ENCODE measurements at regions not wholly inside any gene's neighbourhood (a gene's known extent, or its start where the extent isn't known, plus 50 kb on each side); places are given as distances from the start of the nearest gene placed in this dataset.
A peak's percentile ranks its signal among the peaks of the same experiment; 100 is the strongest.

- Mint-ChIP-seq H3K9me3 (ENCODE audit: unreplicated experiment) (peaks cover 15% of the 10 kb centered on the region), H3K36me3 (ENCODE audit: unreplicated experiment) (no peaks in the 10 kb centered on the region), H3K27me3 (ENCODE audit: unreplicated experiment) (peaks cover 11% of the 10 kb centered on the region), H3K27ac (ENCODE audit: unreplicated experiment) (no peak overlapping the region), H3K4me3 (ENCODE audit: unreplicated experiment) (no peak overlapping the region), H3K4me1 (ENCODE audit: low read depth, unreplicated experiment) (peaks cover 2% of the 10 kb centered on the region)
- DNase-seq, result no peak
- TF ChIP-seq CTCF (IDR thresholded peaks at IDR 0.05; ENCODE audit: partially characterized antibody, unreplicated experiment), result no peak
Measured at GRCh38 chr16:6966925-6967324, 365.7 kb upstream of the RBFOX1 start.

DNA sequence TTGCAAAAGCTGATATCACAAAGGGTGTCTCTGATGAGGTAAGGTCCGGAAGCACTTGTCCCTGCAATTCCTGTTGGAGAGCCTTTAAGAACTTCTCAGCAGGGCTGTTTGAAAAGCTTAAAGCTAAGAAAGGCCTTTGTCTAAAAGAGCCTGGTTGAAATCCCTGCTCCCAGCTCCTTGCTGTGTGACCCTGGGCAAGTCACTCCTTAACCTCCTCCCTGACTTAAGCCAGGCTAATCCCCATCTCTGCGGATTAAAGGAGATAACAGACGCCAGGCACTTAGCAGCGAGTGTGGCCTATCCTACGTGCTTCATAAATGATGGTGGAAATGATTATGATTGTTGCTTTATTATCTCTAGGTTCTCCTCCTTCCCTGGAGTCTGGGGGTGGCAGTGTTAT is 368.0 kb upstream of the RBFOX1 start:
- H3K27me3 Mint-ChIP-seq (ENCODE audit: unreplicated experiment), result peaks cover 7% of the 10 kb centered on the region
- no peak overlapping the region for H3K27ac Mint-ChIP-seq (ENCODE audit: unreplicated experiment)
- DNase-seq, result no peak
- no peak for TF ChIP-seq CTCF (IDR thresholded peaks at IDR 0.05; ENCODE audit: partially characterized antibody, unreplicated experiment)
- H3K9me3 Mint-ChIP-seq (ENCODE audit: unreplicated experiment), result peaks cover 10% of the 10 kb centered on the region
- H3K4me3 Mint-ChIP-seq (ENCODE audit: unreplicated experiment), result no peak overlapping the region
- H3K4me1 Mint-ChIP-seq (ENCODE audit: low read depth, unreplicated experiment), result peaks cover 2% of the 10 kb centered on the region
- H3K36me3 Mint-ChIP-seq (ENCODE audit: unreplicated experiment), result no peaks in the 10 kb centered on the region

GRCh38 chr16:6961704-6962103 is 370.9 kb upstream of the RBFOX1 start:
- DNase-seq, result no peak
- Mint-ChIP-seq H3K36me3 (ENCODE audit: unreplicated experiment) (no peaks in the 10 kb centered on the region), H3K4me3 (ENCODE audit: unreplicated experiment) (no peak overlapping the region), H3K27ac (ENCODE audit: unreplicated experiment) (no peak overlapping the region), H3K9me3 (ENCODE audit: unreplicated experiment) (peaks cover 7% of the 10 kb centered on the region), H3K27me3 (ENCODE audit: unreplicated experiment) (peaks cover 7% of the 10 kb centered on the region), H3K4me1 (ENCODE audit: low read depth, unreplicated experiment) (peaks cover 9% of the 10 kb centered on the region)
- no peak for TF ChIP-seq CTCF (IDR thresholded peaks at IDR 0.05; ENCODE audit: partially characterized antibody, unreplicated experiment)

GRCh38 chr16:6958184-6958583 is 374.5 kb upstream of the RBFOX1 start:
- no peak for TF ChIP-seq CTCF (IDR thresholded peaks at IDR 0.05; ENCODE audit: partially characterized antibody, unreplicated experiment)
- peaks cover 9% of the 10 kb centered on the region for H3K4me1 Mint-ChIP-seq (ENCODE audit: low read depth, unreplicated experiment)
- peaks cover 5% of the 10 kb centered on the region for H3K36me3 Mint-ChIP-seq (ENCODE audit: unreplicated experiment)
- H3K4me3 Mint-ChIP-seq (ENCODE audit: unreplicated experiment), result no peak overlapping the region
- H3K9me3 Mint-ChIP-seq (ENCODE audit: unreplicated experiment), result peaks cover 4% of the 10 kb centered on the region
- DNase-seq, result no peak
- H3K27me3 Mint-ChIP-seq (ENCODE audit: unreplicated experiment), result peaks cover 14% of the 10 kb centered on the region
- H3K27ac Mint-ChIP-seq (ENCODE audit: unreplicated experiment), result peak overlapping the region; percentile 91

DNA sequence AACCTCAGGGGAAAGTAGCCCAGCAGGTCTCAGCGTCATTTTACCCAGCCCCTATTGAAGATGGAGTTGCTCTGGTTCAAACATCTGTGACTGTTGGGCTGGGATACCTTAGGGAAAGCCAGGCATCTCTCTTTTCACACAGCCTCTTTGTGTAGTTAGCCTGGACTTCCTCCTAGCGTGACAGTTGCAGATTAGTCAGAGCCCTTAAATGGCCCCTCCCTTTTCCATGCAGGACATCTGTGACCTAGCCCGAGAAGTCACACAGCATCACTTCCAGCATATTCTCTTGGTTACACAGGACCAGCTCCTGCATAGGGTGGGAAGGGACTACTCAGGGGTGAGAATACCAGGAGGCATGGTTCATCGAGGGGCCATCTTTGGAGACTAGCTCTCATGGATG is 375.0 kb upstream of the RBFOX1 start:
- Mint-ChIP-seq H3K27me3 (ENCODE audit: unreplicated experiment) (peaks cover 14% of the 10 kb centered on the region), H3K4me3 (ENCODE audit: unreplicated experiment) (no peak overlapping the region), H3K36me3 (ENCODE audit: unreplicated experiment) (peaks cover 5% of the 10 kb centered on the region), H3K27ac (ENCODE audit: unreplicated experiment) (peak overlapping the region; percentile 91), H3K9me3 (ENCODE audit: unreplicated experiment) (peaks cover 6% of the 10 kb centered on the region), H3K4me1 (ENCODE audit: low read depth, unreplicated experiment) (peaks cover 9% of the 10 kb centered on the region)
- peak; percentile 20 for DNase-seq
- TF ChIP-seq CTCF (IDR thresholded peaks at IDR 0.05; ENCODE audit: partially characterized antibody, unreplicated experiment), result no peak

Measured in glutamatergic neuron (in vitro differentiated cells).